RWPE1 (cell line): ENCODE measurements at regions not wholly inside any gene's neighbourhood (a gene's known extent, or its start where the extent isn't known, plus 50 kb on each side); places are given as distances from the start of the nearest gene placed in this dataset.

Experiments used
- CTCF ChIA-PET: fragments of 350-600 bp; sonication (Branson Sonifier 250); formaldehyde crosslinking; extraction: SDS; loops from one replicate; lab custom pipeline; 2021; lab: Yijun Ruan, JAX
- POLR2A ChIA-PET: fragments of 400-600 bp; formaldehyde crosslinking; extraction: SDS; loops from one replicate; lab custom pipeline; 2020; ENCODE audit warnings: antibody characterized with exemption; ENCODE audit not compliant: low non-redundant PET; lab: Yijun Ruan, JAX
- DNase-seq: peaks from one replicate; pipeline ENCODE4 v3.0.0; 2012; ENCODE audit warnings: low spot score
- H3K27ac ChIP-seq: fragments of 450-650 bp; 2 replicates; pipeline ENCODE4 v1.5.1; 2017
- CTCF ChIP-seq: fragments of 450-650 bp; conservative IDR thresholded peaks from 2 replicates; pipeline ENCODE4 v1.5.1; 2017; ENCODE audit warnings: low read depth, mild to moderate bottlenecking

- ChIA-PET POLR2A (no interaction called here), CTCF (interaction anchor here (0.6 to 0.7 kb wide), 2 partner anchors 35 to 619 kb away, joined by 3 read pairs; no protein-coding TSS in a partner anchor)
- no peak overlapping the region for H3K27ac ChIP-seq
- TF ChIP-seq CTCF = no peak
- no peak for DNase-seq
Measured at GRCh38 chr2:16247326-16248122, 307.2 kb downstream of the MYCN start.

GRCh38 chr2:16246911-16247310 lies 306.6 kb downstream of the MYCN start:
- ChIA-PET CTCF (interaction anchor here (0.6 to 0.7 kb wide), 2 partner anchors 35 to 618 kb away, joined by 3 read pairs; no protein-coding TSS in a partner anchor), POLR2A (no interaction called here)
- DNase-seq = no peak
- H3K27ac ChIP-seq = no peak overlapping the region
- TF ChIP-seq CTCF = no peak

- POLR2A ChIA-PET = no interaction called here
- DNase-seq = no peak
- H3K27ac ChIP-seq = no peak overlapping the region
- CTCF ChIA-PET = interaction anchor here (0.7 kb wide), 1 partner anchor 617 kb away, joined by 3 read pairs; no protein-coding TSS in a partner anchor
- no peak for TF ChIP-seq CTCF
Measured at GRCh38 chr2:16246281-16246850, 306.0 kb downstream of the MYCN start.

GRCh38 chr2:16245481-16246054 lies 305.2 kb downstream of the MYCN start:
- no peak for TF ChIP-seq CTCF
- CTCF ChIA-PET = no interaction called here
- POLR2A ChIA-PET = no interaction called here
- no peak for DNase-seq
- H3K27ac ChIP-seq = no peak overlapping the region

- POLR2A ChIA-PET = no interaction called here
- TF ChIP-seq CTCF = no peak
- no peak for DNase-seq
- CTCF ChIA-PET = no interaction called here
- H3K27ac ChIP-seq = no peak overlapping the region
Measured at GRCh38 chr2:16244966-16245320, 304.6 kb downstream of the MYCN start.

- H3K27ac ChIP-seq = no peak overlapping the region
- no peak for DNase-seq
- ChIA-PET POLR2A (no interaction called here), CTCF (no interaction called here)
- no peak for TF ChIP-seq CTCF
Measured at GRCh38 chr2:16244153-16244965, 304.0 kb downstream of the MYCN start.
